ENCODE measurements at regions not wholly inside any gene's neighbourhood (a gene's known extent, or its start where the extent isn't known, plus 50 kb on each side); places are given as distances from the start of the nearest gene placed in this dataset.
"Not testable (repeated sequence)": the region's sequence is repeated elsewhere in the genome, so short reads cannot be mapped to it uniquely, and the experiment has no call there.

DNA sequence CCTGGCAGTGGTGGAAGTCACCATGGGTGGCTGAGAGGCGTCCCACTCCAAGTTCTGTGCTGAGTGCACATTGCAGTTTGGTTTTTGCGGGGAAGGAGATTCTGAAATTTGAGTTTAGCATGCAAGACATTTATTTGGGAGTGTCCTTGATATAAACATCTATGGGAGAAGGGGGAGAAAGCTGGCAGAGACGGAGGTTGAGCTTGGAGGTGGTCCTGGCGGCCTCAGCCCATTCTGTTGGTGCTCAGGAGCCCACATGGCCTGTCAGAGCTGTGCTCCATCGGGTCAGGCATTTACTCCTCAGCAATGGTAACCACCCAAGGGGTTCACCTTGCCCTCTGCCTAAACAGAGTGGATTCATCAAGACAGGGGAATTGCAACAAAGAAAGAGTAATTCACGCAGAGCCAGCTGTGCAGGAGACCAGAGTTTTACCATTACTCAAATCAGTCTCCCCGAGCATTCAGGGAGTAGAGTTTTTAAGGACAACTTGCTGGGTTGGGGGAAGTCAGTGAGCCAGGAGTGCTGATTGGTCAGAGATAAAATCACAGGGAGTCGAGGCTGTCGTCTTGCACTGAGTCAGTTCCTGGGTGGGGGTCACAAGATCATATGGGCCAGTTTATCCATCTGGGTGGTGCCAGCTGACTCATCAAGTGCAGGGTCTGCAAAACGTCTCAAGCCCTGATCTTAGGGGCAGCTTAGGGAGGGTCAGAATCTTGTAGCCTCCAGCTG is 323.3 kb upstream of the TMEM132C start:
- DNase-seq, result no peak
- in situ Hi-C loops (cut with HindIII; ENCODE audit: low pct_ligation_motif_present, low pct_unique_long_range_greater_than_20kb, low sequenced_read_pairs), result no loop called here

DNA sequence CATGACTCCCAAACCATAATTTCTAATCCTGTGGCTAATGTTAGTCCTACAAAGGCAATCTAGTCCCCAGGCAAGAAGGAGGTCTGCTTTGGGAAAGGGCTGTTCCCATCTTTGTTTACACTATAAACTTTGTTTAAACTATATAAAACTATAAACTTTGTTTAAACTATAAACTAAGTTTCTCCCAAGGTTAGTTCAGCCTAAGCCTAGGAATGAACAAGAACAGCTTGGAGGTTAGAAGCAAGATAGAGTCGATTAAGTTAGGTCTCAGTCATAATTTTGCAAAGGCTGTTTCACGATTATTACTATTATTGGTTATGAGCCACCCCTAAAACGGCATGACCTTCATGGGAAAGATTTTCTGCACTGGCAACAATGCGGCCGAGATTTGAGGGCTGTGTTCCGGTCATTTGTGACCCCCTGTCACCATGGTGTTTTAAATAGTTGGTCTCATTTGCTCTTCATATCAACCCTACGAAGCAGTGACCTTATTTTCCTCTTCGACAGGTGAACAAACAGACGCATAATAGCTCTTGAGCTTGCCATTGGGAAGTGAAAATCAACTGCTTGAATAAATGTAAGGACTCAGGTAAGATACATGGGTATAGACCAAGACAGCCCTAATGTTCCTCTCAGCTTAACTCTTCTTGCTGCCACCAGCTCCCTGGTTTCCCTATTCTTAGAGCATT is 322.6 kb upstream of the TMEM132C start:
- DNase-seq, result no peak
- in situ Hi-C loops (cut with HindIII; ENCODE audit: low pct_ligation_motif_present, low pct_unique_long_range_greater_than_20kb, low sequenced_read_pairs), result no loop called here

DNA sequence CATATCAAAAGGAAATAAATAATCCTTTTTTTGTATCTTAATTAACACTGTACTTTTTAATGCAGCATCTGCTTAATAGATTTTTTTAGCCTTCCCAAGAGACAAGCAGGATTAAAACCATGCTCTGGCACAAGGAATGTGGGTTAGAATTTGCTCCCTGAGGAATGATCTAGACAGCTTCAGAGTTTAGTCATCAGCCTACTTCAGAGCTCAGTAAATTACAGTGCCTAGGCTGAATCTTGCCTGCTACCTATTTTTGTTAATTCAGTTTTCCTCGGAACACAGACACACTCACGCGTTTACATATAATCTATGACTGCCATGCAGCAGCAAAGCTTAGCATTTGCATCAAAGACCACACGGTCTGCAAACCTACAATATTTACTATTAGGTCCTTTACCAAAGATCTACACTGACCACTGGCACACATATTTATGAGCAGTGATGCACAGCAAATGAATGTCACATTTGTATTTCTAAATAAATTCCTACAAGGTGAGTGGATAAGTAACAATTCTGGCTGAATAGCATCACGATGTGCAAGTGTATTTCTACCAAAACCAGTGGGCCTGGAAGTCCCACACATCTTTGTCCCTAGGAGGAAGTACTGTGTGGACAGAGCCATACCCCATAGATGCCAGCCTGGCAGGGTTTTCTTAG is 309.8 kb upstream of the TMEM132C start:
- in situ Hi-C loops (cut with HindIII; ENCODE audit: low pct_ligation_motif_present, low pct_unique_long_range_greater_than_20kb, low sequenced_read_pairs), result no loop called here
- DNase-seq, result no peak

DNA sequence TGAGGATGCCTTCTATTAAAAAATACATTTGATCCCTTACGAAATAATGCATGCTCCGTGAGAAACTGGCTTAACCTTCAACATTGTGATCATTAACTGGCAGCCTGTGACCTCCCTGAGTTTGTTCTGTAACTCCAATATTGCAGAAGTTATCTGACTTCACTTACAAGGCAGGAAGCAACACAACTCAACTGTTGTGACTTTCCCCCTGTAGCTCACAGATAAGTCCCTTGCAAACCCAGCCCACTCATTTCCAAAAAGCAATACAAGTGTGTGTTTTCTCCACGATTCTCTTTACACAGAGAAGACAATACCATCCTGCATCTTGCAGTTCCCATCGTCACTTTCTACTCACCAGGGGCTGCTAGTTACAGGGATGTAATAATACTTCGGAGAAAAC is 304.7 kb upstream of the TMEM132C start:
- in situ Hi-C loops (cut with HindIII; ENCODE audit: low pct_ligation_motif_present, low pct_unique_long_range_greater_than_20kb, low sequenced_read_pairs), result no loop called here

DNA sequence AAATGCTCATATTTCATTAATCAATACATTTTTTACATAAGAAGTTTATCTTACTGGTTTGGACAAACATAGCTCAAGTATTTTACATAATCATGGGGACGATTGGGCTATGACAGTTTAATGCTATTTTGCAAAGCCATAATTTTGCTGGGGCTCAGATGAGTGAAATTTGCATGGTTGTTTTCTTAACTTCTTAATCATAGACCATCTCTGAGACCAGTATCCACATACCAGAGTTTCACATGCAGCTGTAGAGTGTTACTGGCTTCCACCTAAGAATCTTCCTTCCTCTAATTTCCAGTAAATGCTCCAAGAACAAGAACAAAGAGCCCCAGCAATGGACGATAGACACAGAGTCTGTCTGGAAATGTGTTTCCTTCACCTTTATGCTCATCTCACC is 303.0 kb upstream of the TMEM132C start:
- DNase-seq, result no peak
- in situ Hi-C loops (cut with HindIII; ENCODE audit: low pct_ligation_motif_present, low pct_unique_long_range_greater_than_20kb, low sequenced_read_pairs), result no loop called here

More for the DNA sequence above, 304.7 kb upstream of the TMEM132C start:
- DNase-seq, result no peak

DNA sequence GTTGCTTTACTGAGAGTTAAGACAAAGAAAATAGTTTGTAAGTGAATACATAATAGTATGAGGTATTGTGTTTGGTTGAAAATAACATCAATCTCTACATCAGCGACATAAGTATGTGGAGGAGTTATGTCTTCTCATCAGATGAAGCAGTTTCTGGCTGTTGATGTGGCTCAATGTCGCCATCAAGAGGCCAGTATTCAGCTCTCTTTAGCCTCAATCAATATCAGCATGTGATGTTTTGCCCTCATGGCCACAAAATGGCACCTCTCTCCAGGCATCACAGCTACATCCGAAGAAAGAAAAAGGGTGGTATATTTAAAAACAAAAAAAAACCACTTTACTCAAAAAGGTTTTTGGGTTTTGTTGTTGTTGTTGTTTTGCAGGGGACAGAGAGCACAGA is 302.3 kb upstream of the TMEM132C start:
- peak; percentile 38 for DNase-seq

DNA sequence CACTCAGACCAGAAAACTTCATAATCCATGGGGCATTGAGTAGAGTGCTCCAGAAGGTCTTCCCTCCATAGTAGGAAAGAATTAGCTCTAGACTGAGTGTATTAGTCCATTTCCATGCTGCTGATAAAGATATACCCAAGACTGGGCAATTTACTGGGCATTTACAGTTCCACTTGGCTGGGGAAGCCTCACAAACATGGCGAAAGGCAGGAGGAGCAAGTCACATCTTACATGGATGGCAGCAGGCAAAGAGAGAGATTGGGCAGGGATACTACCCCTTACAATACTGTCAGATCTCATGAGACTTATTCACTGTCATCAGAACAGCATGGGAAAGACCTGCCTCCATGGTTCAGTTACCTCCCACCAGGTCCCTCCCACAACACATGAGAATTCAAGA is 300.6 kb upstream of the TMEM132C start:
- DNase-seq, result no peak
- in situ Hi-C loops (cut with HindIII; ENCODE audit: low pct_ligation_motif_present, low pct_unique_long_range_greater_than_20kb, low sequenced_read_pairs), result no loop called here

More for the DNA sequence above, 302.3 kb upstream of the TMEM132C start:
- in situ Hi-C loops (cut with HindIII; ENCODE audit: low pct_ligation_motif_present, low pct_unique_long_range_greater_than_20kb, low sequenced_read_pairs), result no loop called here

DNA sequence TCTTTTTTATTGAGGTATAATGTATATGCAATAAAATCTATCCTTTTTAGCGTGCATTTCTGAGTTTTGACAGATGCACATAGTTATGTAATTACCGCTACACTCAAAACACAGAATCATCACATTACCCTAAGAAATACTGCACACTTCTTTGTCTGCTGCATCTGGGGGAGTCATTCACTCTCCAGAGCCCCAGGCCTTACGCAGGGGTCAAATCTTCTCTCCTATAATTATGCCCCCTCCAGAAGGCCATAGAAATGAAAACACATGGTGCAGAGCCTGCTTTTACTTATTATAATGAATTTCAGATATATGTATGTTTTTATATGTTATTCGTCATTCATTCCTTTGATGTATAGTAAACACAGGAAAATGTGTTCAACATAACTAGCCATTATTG is 296.5 kb upstream of the TMEM132C start:
- in situ Hi-C loops (cut with HindIII; ENCODE audit: low pct_ligation_motif_present, low pct_unique_long_range_greater_than_20kb, low sequenced_read_pairs), result no loop called here
- DNase-seq, result no peak

DNA sequence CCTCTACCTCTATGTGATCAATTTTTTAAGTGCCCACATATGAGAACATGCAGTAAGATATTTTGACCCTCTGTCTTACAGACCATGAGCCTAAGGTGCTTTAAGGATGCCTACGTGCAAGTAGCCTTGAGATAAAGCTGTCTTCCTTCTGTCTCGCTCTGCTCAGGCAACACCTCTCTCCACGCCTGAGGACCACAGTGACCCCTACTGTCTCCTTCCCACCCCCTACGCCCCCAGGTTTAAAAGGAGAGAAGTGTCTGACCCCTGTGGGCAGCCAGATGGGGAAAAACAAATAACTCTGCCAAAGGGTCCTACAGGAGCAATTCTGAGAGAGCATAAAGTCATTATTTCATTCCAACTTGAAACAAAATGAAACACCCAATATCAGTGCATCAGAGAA is 286.4 kb upstream of the TMEM132C start:
- no peak for DNase-seq
- in situ Hi-C loops (cut with HindIII; ENCODE audit: low pct_ligation_motif_present, low pct_unique_long_range_greater_than_20kb, low sequenced_read_pairs), result no loop called here

DNA sequence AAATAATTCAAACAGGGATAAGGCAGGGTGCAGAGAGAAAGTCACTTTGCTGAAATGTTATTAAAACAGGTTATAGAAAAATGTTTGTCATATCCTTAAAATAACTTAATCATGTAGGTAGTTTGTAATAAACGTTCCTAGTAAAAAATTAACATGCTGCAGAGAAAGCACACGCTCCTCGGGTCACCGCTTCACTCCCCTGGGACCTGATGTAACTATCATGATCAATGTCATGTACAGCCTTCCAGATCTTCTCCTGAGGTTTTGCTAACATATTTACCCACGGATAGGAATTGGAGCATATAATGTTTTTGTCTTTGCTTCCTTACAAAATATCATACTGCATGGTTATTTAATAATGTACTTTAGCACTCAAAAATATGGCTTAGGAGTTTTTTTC is 285.1 kb upstream of the TMEM132C start:
- in situ Hi-C loops (cut with HindIII; ENCODE audit: low pct_ligation_motif_present, low pct_unique_long_range_greater_than_20kb, low sequenced_read_pairs), result no loop called here
- DNase-seq, result no peak

DNA sequence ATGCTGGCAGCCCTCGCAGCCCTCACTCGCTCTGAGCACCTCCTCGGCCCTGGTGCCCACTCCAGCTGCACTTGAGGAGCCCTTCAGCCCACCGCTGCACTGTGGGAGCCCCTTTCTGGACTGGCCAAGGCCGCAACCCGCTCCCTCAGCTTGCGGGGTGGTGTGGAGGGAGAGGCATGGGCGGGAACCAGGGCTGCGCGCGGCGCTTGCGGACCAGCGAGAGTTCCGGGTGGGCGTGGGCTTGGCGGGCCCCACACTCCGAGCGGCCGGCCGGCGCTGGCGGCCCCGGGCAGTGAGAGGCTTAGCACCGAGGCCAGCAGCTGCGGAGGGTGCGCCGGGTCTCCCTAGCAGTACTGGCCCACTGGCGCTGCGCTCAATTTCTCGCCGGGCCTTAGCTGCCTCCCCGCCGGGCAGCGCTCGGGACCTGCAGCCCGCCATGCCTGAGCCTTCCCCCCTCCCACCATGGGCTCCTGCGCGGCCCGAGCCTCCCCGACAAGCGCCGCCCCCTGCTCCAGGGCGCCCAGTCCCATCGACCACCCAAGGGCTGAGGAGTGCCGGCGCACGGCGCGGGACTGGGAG is 283.7 kb upstream of the TMEM132C start:
- in situ Hi-C loops (cut with HindIII; ENCODE audit: low pct_ligation_motif_present, low pct_unique_long_range_greater_than_20kb, low sequenced_read_pairs); DNase-seq: not testable (repeated sequence)

DNA sequence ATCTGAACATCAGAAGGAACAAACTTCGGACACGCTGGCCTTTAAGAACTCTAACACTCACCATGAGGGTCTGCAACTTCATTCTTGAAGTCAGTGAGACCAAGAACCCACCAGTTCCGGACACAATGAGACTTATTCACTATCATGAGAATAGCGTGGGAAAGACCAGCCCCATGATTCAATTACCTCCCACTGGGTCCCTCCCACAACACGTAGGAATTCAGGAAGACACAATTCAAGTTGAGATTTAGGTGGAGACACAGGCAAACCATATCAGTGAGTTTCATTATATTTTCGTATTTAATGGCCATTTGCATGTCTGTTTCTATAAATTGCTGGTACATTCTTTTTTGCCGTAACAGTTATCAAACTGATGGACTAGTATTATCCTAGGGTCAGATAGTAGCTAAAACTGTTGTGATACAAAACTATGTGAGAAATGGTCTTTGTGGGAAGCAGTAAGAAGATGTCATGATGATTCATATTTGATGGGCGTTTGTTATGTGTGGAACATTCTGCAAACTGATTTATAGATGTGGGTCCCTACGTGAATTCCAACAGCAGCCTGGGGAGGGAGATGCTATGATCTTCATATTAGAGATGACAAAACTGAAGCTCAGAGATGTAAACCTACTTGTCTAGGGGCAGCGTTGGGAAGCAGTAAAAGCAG is 282.4 kb upstream of the TMEM132C start:
- in situ Hi-C loops (cut with HindIII; ENCODE audit: low pct_ligation_motif_present, low pct_unique_long_range_greater_than_20kb, low sequenced_read_pairs), result no loop called here

DNA sequence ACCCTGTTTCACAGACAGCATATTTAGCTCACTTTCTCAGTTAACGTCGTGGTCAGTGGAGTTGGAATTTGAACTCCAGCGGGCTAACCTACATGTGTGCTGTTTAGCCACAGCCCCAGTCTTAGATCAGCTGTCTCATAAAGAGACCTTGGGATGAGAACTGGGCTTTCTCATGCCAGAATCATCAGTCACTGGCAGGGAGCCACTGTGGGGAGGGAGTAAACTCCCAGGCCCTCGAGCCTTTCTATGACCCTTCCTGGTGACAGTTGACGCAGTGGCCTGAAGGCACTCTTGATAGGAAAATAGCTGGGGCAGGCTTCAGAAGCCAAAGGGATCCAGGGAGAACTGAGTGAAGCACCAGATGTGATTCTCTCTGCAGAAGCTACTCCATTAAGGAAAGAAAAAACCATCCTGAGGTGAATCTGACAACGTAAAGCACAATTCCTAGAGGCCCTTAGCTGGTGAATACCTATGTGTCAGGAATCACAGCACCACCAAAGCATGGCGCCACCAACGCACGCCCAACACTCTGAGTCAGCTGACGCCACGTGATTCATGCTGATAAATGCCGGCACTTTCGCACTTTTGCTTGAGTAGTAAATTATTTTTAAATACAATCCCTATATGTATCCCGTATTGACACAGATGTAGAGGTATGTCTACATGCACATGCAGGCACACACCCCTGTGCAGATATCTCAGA is 279.6 kb upstream of the TMEM132C start:
- no peak for DNase-seq
- in situ Hi-C loops (cut with HindIII; ENCODE audit: low pct_ligation_motif_present, low pct_unique_long_range_greater_than_20kb, low sequenced_read_pairs), result no loop called here

More for the DNA sequence above, 282.4 kb upstream of the TMEM132C start:
- no peak for DNase-seq

DNA sequence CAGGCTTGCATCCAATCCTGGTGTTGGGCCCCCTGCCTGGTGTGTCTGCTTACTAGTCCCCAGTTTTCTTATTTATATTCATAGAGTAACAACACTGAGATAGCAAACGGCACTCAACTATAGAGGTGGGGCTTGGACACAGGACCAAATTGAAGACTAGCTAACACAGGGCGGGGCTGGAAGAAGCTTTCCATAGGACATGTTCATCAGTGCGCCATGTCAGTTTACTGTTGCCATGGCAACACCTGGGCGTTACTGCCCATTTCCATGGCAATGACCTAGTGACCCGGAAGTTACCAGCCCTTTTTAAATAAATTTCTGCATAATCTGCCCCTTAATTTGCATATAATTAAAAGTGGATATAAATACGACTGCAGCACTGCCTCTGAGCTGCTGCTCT is 275.5 kb upstream of the TMEM132C start:
- no peak for DNase-seq
- in situ Hi-C loops (cut with HindIII; ENCODE audit: low pct_ligation_motif_present, low pct_unique_long_range_greater_than_20kb, low sequenced_read_pairs), result no loop called here

DNA sequence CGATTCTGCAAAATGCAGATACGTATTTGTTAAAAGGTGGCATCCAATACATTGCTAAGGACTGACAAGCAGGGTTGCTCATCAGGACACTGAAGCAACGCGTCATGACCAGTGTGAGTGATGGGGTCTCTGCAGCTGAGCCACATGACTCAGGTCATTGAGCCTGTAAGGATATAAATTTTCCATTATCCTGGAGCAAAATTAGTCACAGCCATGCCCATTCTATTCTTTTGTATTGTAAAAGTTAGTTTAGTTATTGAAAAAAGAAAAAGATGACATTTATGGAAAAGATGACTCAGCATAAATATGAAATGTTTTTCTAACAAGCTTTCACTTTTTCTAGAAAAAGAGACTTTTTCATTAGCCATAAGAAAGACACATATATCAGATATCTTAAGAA is 268.0 kb upstream of the TMEM132C start:
- in situ Hi-C loops (cut with HindIII; ENCODE audit: low pct_ligation_motif_present, low pct_unique_long_range_greater_than_20kb, low sequenced_read_pairs), result no loop called here
- no peak for DNase-seq

DNA sequence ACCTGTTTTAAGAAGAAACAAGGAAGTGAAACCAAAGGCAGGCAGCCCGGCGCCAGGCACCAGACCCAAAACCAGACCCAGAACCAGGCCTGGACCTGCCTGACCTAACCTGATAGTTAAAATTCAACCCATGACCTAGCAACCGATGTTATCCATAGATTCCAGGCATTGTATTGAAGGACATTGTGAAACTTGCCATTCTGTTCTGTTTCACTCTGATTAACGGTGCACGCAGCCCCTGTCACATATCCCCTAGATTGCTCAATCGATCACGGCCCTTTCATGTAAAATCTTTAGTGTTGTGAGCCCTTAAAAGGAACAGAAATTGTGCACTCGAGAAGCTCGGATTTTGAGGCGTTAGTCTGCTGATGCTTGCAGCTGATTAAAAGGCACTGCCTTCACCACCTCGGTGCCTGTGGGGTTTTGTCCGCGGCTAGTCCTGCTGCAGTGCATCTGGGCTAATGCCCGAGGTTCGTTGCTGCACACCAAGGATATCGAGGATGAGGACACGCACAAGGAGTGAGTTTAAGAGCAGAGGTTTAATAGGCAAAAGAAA is 262.5 kb upstream of the TMEM132C start:
- no peak for DNase-seq
- in situ Hi-C loops (cut with HindIII; ENCODE audit: low pct_ligation_motif_present, low pct_unique_long_range_greater_than_20kb, low sequenced_read_pairs), result no loop called here

DNA sequence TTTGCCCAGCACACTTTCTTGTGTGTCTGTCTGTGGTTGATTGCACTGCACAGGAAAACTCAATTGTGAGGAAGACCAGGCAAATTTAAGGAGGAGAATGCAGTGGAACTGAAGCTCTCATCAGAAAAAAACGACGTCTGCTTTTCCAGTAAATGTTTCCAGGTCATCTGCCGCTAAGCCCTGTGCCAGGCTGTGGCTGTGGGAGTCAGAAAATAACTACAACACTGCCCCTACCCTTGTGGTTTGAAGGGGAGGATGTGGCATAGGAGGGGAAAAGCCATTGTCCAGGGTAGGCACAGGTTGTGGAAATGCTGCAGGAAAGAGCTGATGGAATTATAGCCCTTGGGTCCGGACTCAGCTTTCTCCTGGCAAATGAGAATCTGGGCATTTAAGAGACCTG is 259.7 kb upstream of the TMEM132C start:
- no peak for DNase-seq
- in situ Hi-C loops (cut with HindIII; ENCODE audit: low pct_ligation_motif_present, low pct_unique_long_range_greater_than_20kb, low sequenced_read_pairs), result no loop called here

DNA sequence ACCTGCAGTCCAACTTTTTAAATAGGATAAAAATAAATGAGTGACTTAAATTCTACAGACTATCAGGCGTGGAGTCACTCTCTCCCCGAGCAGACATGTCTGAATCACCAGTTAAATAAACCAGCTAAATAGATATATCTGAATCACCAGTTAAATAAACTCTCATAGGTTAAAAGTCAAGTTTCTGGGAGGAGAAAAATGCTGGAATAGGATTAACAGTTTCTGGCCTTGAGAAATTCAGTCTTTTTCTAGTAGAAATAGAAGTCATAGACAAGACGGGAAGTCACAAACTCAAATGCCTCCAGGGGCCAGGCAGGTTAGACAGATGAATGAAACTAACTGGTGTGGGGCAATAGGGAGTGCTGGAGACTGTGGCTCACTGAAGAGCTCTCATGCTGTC is 258.6 kb upstream of the TMEM132C start:
- peak; percentile 7 for DNase-seq
- in situ Hi-C loops (cut with HindIII; ENCODE audit: low pct_ligation_motif_present, low pct_unique_long_range_greater_than_20kb, low sequenced_read_pairs), result no loop called here

Data from ACHN (cell line).